DND-41 (cell line): ENCODE measurements at regions not wholly inside any gene's neighbourhood (a gene's known extent, or its start where the extent isn't known, plus 50 kb on each side); places are given as distances from the start of the nearest gene placed in this dataset.

Experiments used
- CTCF ChIP-seq: IDR thresholded peaks from 2 replicates; pipeline ENCODE4 v1.5.1; 2012; ENCODE audit warnings: borderline replicate concordance, low read length, moderate library complexity, mild to moderate bottlenecking; ENCODE audit not compliant: poor library complexity, severe bottlenecking; ENCODE audit errors: extremely low read depth
- EZH2 ChIP-seq: IDR thresholded peaks from 3 replicates; pipeline ENCODE4 v1.6.1; 2012; ENCODE audit warnings: borderline replicate concordance, low read depth, mild to moderate bottlenecking, moderate library complexity, low read length, inconsistent platforms; ENCODE audit not compliant: severe bottlenecking

GRCh38 chr20:23206061-23206460 lies 119.9 kb upstream of the CD93 start:
- no peak for TF ChIP-seq CTCF
- TF ChIP-seq EZH2: no peak
